ENCODE measurements at regions not wholly inside any gene's neighbourhood (a gene's known extent, or its start where the extent isn't known, plus 50 kb on each side); places are given as distances from the start of the nearest gene placed in this dataset.
"Not testable (repeated sequence)": the region's sequence is repeated elsewhere in the genome, so short reads cannot be mapped to it uniquely, and the experiment has no call there.

DNA sequence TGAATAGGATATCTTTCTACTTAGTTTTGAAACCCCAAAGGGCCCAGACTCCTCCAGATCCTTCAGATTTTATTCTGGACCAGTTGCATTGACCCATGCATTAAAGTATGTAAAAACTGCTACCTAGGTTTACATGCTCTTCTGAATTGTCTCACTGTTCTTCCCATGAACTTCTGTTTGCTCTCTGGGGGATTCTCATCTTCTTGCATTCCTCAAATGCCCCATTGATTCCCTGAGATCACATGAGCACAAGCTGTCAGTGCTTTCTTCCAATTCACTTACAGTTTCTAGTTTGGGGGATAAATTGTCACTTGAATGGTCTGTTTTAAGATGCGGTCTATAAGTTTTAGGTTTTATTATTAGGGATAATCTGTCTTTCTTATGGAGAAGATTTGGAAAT, 188.9 kb upstream of the KIF2B start:
- peak; percentile 9 for DNase-seq (ENCODE audit: low spot score)

DNA sequence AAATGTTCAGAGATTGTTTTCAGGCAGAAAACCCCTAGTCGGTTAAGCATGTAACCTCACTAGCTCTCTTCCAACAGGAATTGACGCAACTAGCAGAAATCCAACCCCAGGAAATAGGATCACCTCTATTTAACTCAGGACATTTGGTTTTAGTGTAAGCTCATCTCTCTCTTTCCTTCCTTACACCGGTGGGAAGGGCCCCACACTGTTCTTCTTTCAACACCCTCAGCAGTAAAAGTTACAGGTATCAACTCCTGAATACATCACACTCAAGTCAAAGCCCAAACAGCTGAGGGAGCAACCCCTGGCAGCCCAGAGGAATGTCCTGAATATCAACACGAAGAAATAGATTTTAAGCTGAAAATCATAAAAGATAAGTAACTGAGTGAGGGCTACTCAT, 191.2 kb upstream of the KIF2B start:
- DNase-seq (ENCODE audit: low spot score), result no peak

DNA sequence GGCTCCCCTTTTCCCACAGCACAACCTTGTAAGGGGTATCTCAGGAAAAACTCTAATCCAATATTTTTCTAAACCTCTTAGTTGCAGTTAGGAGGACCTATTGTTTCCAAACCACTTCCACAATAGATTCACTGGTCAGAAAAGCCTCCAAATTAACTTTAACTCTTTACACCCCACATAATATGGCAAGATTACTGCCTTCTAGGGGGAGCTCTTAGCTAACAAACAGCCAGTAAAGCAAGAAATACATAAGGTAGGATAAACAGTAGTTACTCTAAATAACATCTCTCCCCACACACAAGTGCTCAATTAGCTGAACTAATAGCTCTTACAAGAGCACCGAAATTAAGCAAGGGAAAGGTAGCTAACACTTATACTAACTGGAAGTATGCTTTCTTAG, 192.1 kb upstream of the KIF2B start:
- no peak for DNase-seq (ENCODE audit: low spot score)

DNA sequence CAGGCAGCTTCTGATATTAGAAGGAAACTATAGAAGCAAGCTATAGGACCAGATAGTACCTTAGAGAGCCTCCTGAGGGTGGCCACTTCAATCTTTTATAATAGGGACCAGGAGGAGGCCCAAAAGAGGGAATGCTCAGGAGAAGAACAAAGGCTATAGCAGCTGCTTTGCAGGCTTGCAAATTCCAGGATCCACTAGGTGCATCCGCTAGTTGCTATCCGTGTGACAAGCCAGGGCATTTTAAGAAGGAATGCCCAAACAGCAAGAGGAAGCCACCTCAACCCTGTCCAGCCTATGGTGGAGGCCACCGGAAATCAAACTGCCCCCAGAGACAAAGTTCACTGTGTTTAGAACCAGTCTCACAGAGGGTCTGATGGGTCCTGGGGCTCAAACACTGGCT, 192.6 kb upstream of the KIF2B start:
- DNase-seq (ENCODE audit: low spot score), result no peak

DNA sequence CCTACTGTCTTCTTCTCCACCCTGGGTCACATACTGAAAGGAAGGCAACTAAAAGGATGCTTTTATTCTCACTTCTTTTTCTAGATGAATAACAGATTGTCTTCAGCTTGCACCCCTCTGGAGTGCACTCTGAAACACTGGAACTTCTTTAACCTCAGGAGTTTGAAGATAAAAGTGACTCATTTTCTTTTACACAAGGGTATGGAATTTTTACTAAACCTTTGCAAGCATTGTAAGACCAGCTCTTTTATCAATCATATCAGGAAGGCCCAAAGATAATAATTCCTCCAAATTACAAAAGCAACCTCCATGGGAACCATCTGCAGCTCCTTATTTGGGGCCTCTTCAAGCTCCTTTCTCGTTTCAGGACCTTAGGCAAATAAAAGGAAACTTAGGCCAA, 193.5 kb upstream of the KIF2B start:
- no peak for DNase-seq (ENCODE audit: low spot score)

DNA sequence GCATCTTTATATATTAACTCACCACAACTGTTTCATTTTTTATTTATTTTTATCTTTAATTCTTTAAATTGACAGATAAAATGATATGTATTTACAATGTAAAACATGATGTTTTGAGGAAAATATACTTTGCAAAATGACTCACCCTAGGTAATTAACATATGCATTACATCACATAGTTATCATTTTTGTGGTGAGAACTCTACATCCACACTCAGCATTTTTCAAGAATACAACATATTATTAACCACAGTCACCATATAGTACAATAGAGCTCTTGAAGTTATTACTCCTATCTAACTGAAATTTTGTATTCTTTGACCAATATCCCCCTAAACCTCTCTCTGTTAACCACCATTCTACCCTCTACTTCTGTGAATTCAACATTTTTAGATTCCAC, 194.7 kb upstream of the KIF2B start:
- DNase-seq (ENCODE audit: low spot score), result no peak

DNA sequence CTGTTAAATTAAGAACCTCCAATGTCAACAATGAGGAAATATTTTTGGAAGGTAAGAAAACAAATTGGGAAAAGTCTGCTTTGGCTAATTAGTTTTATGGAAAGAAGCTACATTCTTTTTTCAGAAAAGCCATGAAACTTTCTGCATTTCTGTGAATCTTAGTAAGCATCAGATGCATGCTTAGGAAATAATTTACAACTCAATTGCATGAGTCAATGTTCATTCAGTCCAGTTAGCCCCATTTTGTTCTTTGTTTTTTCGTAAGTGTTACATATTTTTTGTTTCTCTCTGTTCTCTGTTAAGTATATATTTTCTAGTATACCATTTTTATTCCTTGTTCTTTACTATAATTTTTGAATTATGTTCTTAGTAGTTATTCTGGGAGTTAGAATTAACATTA, 195.2 kb upstream of the KIF2B start:
- no peak for DNase-seq (ENCODE audit: low spot score)

DNA sequence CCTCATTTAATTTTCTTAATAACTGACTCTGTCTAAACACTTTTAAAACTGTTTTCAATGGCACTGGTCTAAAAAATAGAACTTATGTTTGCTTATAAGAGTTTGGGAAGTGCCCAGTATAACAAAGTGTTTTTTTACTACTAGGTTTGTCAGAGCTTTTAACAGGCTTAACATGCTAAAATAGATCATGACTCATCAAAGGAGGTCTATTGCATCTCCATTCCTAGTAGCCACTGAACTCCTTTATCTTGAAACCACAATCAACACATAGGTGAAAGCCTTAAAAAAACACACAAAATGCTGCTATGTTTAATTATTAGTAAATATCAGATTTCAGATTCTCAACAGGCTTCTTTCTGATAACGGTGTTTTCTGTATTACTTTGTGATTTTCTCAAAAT, 196.4 kb upstream of the KIF2B start:
- no peak for DNase-seq (ENCODE audit: low spot score)

DNA sequence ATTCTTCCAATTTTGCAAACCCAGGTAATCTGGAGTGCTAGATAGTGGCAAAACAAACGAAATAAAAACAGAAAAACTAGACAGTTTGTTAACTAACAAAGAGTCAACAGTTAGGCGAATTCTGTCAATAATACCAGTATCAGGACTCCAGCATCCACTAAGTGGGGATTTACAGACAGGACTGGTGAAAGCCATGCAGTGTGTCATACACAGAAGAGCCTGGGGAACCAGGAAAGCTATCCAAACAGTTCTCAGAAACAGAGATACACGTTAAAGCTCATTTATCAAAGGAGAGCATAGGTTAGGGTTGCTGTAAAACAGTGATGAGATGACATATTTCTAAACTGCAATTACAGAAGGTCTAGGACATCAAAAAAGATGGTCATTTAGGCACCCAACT, 203.7 kb upstream of the KIF2B start:
- no peak for DNase-seq (ENCODE audit: low spot score)

DNA sequence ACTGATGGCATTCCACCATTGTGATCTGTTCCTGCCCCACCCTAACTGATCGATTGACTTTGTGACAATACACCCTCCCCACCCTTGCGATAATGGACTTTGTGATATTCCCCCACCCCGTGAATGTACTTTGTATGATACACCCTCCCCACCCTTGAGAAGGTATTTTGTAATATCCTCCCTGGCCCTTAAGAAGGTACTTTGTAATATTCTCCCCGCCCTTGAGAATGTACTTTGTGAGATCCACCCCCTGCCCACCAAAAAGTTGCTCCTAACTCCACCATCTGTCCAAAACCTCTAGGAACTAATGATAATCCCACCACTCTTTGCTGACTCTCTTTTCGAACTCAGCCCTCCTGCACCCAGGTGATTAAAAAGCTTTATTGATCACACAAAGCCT, 214.5 kb upstream of the KIF2B start:
- DNase-seq (ENCODE audit: low spot score), result not testable (repeated sequence)

DNA sequence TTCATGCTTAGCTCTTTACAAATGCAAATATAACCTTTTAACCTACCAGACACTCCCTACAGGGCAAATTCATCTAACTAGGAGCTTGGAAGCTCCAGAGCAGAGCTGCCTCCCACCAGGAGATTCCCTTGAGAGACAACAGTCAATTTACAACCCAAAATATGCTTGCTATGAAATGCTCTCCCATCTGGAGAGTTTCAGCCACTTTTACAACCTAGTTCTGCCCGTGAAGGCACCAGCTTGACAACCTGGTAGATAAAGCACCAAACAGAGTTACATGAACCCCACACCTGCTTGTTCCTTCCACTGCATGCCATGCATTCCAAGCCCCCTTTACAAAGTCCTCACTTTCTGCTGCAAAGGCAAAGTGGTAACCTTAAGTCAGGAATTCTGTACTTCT, 215.3 kb upstream of the KIF2B start:
- DNase-seq (ENCODE audit: low spot score), result peak; percentile 10

DNA sequence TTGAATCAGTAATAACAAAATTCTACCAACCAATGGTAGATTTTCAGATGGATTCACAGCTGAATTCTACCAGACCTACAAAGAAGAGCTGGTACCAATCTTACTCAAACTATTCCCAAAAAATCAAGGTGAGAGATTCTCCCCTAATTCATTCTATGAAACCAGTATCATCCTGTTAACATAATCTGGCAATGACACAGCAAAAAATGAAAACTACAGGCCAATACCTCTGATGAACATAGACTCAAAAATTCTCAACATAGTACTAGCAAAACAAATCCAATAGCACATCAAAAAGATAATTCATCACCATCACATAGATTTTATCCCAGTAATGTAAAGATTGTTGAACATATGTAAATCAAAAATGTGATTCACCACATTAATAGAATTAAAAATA, 234.4 kb upstream of the KIF2B start:
- no peak for DNase-seq (ENCODE audit: low spot score)

DNA sequence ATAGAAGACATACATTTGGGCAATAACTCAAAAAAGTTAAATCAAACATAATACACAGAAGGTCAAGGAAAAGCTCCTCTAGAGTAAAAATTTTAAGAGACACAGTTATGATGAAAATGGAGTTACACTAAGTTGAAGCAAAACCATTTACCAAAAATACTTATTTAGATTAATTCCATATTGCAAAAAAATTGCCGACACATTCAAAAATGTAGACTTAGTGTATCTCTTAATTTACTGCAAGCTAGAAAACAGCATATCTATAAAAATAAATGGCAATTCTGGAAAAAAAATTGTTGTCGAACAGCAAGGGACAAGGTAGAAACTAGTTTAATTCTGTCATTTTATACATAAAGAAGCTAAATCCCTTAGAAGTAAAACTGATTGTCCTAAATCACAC, 248.7 kb upstream of the KIF2B start:
- no peak for DNase-seq (ENCODE audit: low spot score)

DNA sequence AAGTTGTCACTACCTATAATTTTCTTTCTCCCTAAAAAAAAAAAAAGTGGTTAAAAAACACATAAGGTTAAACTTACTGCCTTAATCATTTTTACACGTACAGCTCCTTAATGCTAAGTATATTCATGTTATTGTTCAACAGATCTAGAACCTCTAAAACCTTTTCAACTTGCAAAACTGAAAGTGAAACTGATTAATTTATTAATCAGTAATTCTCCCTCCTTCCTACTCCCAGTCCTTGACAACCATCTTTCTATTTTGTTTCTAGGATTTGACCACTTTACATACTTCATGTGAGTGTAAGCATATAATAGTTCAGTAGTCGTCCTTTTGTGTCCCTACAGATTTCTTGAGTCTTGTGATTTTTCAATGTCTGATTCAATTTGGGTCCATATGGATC, 251.4 kb upstream of the KIF2B start:
- DNase-seq (ENCODE audit: low spot score), result no peak

DNA sequence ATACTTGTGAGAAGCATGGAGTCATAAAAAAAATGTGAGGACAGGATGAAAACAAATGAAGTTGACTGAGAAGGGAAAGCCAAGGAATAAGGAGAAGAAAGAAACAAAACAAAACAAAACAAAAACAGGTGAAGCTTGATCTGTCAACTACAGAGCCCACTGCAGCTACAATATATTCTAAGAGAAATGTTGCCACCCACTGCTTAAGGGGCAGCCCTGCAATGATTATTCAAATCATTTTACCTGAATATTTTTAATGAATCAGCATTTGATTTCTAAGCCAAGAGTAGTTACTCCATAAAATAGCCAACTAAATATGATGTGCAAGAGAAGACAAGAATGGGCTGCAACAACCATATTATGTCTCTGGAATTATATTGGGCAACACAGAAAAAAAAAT, 252.0 kb upstream of the KIF2B start:
- DNase-seq (ENCODE audit: low spot score), result no peak

DNA sequence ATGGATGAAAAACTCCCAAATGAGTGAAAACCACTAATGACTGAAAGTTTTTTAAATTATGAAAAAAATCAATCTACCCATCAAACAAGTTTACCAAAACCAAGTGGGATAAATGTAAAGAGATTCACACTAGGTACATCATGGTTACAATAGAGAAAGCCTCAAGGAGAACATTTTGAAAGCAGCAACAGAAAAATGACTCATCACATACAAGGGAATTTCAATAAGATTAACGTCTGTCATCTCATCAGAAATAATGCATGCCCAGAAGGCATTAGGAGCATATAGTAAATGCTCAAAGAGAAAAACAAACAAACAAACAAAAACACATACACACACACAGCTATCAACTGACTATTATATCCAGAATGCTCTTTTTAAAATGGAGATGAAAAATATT, 261.8 kb upstream of the KIF2B start:
- DNase-seq (ENCODE audit: low spot score), result no peak

DNA sequence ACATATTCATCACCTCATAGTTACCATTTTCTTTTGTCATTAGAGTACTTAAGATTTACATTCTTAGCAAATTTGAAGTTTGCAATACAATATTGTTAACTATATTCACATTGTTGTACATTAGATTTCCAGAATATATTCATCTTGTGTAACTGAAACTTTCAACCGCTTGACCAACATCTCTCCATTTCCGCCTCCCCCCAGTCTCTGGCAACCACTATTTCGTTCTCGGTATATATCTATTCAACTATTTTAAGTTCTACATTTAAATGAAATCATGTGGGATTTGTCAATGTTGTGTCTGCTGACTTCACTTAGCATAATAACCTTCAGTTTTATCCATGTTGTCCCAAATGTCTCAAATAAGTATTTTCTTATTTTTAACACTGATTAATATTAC, 274.5 kb upstream of the KIF2B start:
- no peak for DNase-seq (ENCODE audit: low spot score)

DNA sequence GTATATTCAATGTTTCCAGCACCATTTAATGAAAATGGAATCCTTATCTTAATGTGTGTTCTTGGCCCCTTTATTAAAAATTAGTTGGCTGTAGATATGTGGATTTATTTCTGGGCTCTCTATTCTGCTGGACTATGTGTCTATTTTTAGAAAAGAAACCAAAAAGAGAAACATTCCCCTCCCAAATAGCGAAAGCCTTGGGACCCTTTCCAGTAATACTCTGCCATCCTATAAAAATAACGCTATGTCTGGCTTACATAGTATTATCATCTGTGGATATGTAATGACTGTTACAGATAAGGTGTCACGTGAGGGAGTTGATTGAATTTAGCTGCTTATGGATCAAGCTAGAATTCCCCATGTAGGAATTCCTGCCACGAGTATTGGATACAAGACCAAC, 279.3 kb upstream of the KIF2B start:
- no peak for DNase-seq (ENCODE audit: low spot score)

DNA sequence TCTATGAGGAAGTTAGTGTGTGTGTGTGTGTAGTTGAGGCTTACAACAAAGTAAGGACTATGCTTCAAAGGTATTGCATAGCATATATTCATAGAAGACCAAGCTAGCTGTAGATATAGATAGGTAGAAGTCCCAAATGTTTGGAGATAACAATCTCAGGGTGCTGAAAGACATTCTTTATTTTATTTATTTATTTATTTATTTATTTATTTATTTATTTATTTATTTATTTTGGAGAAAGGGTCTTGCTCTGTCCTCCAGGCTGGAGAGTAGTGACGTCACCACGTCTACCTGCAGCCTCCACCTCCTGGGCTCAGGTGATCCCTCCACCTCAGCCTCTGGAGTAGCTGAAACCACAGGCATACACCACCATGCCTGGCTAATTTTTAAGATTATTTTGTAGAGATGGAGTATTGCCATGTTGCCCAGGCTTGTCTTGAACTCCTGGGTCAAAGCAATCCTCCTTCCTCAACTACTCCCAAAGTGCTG, 284.6 kb upstream of the KIF2B start:
- no peak for DNase-seq (ENCODE audit: low spot score)

DNA sequence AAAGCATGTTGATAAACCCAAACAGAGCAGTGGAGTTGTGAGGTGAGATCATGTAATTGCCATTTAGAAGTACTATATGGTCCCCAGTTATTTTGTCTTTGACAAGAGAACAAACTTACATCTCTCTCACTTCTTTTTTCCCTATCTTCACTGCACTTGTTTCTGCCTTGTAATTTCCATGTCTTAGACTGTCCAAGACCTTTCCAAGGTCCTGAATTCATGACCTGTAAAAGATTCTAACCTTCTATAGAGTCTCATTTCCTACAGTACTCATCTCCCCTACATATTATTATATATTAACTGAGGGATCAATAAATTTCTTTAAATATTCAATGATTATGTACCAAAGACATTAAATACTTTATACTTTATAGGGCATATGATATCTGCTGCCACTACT, 295.3 kb upstream of the KIF2B start:
- DNase-seq (ENCODE audit: low spot score), result no peak

DNA sequence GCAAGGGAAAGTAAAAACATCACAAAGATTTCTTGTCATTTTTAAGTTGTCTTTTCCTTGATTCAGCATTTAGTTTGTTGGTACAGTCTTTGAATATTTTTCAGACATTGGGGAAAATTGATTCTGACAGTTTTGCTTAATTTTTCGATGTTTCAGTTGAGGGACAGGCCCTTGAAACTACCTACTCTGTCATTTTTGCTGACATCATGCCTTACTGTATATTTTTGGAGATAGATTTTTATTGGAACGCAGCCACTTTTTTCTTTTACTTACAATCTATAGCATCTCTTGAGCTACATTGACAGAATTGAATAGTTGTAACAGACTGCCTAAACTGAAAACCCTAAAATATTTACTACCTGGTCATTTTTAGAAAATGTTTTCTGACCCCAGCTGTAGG, 297.1 kb upstream of the KIF2B start:
- no peak for DNase-seq (ENCODE audit: low spot score)

DNA sequence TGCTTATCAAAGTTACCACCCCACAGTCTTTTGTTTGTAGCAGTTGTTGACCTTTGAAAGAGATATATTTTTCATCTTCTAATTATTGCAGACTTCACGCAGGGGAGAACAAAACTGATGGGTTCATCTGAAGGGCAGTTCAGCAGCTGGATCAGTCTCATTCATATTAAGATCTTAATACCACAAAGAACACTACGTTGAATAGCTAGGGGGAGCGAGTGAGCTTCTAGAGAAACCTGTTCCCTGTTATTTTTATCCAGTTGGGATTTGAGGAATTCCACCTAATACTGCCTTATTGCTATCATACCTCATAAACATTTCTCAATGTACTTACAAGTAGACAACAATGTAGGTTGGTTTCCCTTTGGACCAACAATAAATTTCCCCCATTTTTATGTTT, 306.1 kb upstream of the KIF2B start:
- DNase-seq (ENCODE audit: low spot score), result peak; percentile 8

DNA sequence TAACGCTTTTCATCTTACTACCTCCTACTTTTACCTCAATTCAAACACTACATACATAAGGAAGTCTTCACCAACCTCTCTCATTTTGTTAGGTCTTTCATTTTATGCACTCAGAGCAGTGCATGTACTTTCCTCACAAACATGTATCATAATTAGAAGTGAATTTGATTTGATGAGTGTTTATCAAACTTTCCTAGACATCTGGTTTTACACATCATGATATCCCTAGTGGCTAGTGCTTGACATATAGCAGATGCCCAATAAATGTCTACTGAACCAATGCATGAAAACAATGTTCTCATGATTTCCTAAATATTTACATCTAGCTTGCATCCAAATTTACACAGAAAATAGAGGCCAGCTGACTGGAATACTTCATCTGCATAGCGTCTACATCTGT, 323.4 kb upstream of the KIF2B start:
- no peak for DNase-seq (ENCODE audit: low spot score)

DNA sequence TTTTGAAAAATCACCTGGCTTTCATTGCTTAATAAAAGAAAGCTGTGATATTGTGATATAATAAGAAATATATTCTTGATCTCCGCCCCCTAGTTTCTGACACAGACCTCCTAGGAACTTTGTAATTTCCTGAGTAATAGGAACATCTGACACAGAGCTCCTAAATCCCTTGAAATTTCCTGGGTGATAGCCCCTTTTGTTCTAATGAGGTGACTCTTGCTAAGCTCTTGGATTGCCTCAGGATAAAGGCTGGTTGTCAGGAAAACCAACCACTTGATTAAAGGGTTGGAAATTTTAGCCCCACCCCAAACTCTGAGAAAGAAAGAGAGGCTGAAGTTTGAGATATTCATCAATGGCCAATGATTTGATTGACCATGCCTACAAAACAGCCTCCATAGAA, 326.4 kb upstream of the KIF2B start:
- no peak for DNase-seq (ENCODE audit: low spot score)

DNA sequence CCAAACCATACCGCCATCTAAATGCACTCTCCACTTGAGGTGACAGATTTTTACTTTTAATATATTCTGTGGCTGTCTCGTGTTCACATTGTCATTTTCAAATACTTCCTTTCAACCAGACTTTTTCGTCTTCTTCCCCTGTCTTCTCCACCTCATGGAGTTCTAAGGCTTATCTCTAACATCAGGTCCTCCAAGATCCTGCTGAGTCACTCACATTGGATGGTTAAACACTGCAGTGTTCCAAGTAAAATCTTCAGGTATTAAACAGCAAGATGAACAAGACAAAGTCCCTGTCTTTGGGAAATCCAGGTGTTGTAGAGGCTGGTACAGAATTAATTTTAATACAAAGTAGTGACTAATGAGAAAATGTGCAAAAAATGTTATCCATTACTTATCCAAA, 330.2 kb upstream of the KIF2B start:
- DNase-seq (ENCODE audit: low spot score), result no peak

All from iPS-NIHi11 (cell line).